Skeletal muscle satellite cell (primary cell): ENCODE measurements at regions not wholly inside any gene's neighbourhood (a gene's known extent, or its start where the extent isn't known, plus 50 kb on each side); places are given as distances from the start of the nearest gene placed in this dataset.
"Not testable (repeated sequence)": the region's sequence is repeated elsewhere in the genome, so short reads cannot be mapped to it uniquely, and the experiment has no call there.

Source experiments
- H3K27me3 ChIP-seq: 2 replicates; pipeline ENCODE4 v1.7.0; 2013; ENCODE audit warnings: low read length; ENCODE audit not compliant: control insufficient read depth, insufficient read depth
- H3K36me3 ChIP-seq: 2 replicates; pipeline ENCODE4 v1.7.0; 2013; ENCODE audit warnings: mild to moderate bottlenecking, control low read depth, low read length; ENCODE audit not compliant: insufficient read depth
- H3K4me1 ChIP-seq: 2 replicates; pipeline ENCODE4 v1.7.0; 2013; ENCODE audit warnings: low read length; ENCODE audit not compliant: control insufficient read depth, insufficient read depth
- H3K4me2 ChIP-seq: 2 replicates; pipeline ENCODE4 v1.7.0; 2013; ENCODE audit warnings: mild to moderate bottlenecking, low read length
- H3K4me3 ChIP-seq: 2 replicates; pipeline ENCODE4 v1.7.0; 2013; ENCODE audit warnings: low read length
- H3K9ac ChIP-seq: 2 replicates; pipeline ENCODE4 v1.7.0; 2013; ENCODE audit warnings: mild to moderate bottlenecking, low read depth, low read length, moderate library complexity
- H3K9me3 ChIP-seq: replicated peaks from 2 replicates; pipeline ENCODE4 v1.7.0; 2013; ENCODE audit warnings: mild to moderate bottlenecking, control low read depth, low read length

GRCh38 chr12:97714107-97714563, 251.5 kb downstream of the RMST start:
- Histone ChIP-seq H3K9ac (no peak overlapping the region), H3K4me2 (no peak overlapping the region), H3K9me3 (no peaks in the 10 kb centered on the region), H3K27me3 (no peaks in the 10 kb centered on the region), H3K4me3 (no peak overlapping the region), H3K36me3 (no peaks in the 10 kb centered on the region), H3K4me1 (no peaks in the 10 kb centered on the region)

GRCh38 chr12:97716356-97716755, 253.8 kb downstream of the RMST start:
- Histone ChIP-seq H3K4me1 (no peaks in the 10 kb centered on the region), H3K36me3 (no peaks in the 10 kb centered on the region), H3K9me3 (no peaks in the 10 kb centered on the region), H3K9ac (no peak overlapping the region), H3K4me2 (no peak overlapping the region), H3K4me3 (no peak overlapping the region), H3K27me3 (no peaks in the 10 kb centered on the region)

- not testable (repeated sequence) for H3K9ac ChIP-seq, H3K27me3 ChIP-seq, H3K4me2 ChIP-seq, H3K4me1 ChIP-seq, H3K4me3 ChIP-seq, H3K36me3 ChIP-seq, H3K9me3 ChIP-seq
Observed at GRCh38 chr12:97723801-97724200, 261.2 kb downstream of the RMST start.

GRCh38 chr12:97745406-97746101, 282.9 kb downstream of the RMST start:
- H3K36me3 ChIP-seq: no peaks in the 10 kb centered on the region
- no peak overlapping the region for H3K9ac ChIP-seq
- H3K4me2 ChIP-seq: no peak overlapping the region
- no peak overlapping the region for H3K4me3 ChIP-seq
- H3K9me3 ChIP-seq: no peaks in the 10 kb centered on the region
- H3K27me3 ChIP-seq: no peaks in the 10 kb centered on the region
- H3K4me1 ChIP-seq: no peaks in the 10 kb centered on the region

- no peaks in the 10 kb centered on the region for H3K9me3 ChIP-seq
- H3K9ac ChIP-seq: no peak overlapping the region
- H3K4me3 ChIP-seq: no peak overlapping the region
- H3K4me1 ChIP-seq: peaks cover 6% of the 10 kb centered on the region
- no peaks in the 10 kb centered on the region for H3K36me3 ChIP-seq
- H3K27me3 ChIP-seq: no peaks in the 10 kb centered on the region
- H3K4me2 ChIP-seq: no peak overlapping the region
Observed at GRCh38 chr12:97748298-97748697, 285.7 kb downstream of the RMST start.

- Histone ChIP-seq H3K27me3 (no peaks in the 10 kb centered on the region), H3K4me1 (peaks cover 6% of the 10 kb centered on the region), H3K4me2 (no peak overlapping the region), H3K4me3 (no peak overlapping the region), H3K9me3 (no peaks in the 10 kb centered on the region), H3K9ac (no peak overlapping the region), H3K36me3 (no peaks in the 10 kb centered on the region)
Observed at GRCh38 chr12:97751704-97752103, 289.1 kb downstream of the RMST start.

- no peak overlapping the region for H3K4me2 ChIP-seq
- no peaks in the 10 kb centered on the region for H3K27me3 ChIP-seq
- no peak overlapping the region for H3K9ac ChIP-seq
- peaks cover 6% of the 10 kb centered on the region for H3K4me1 ChIP-seq
- no peaks in the 10 kb centered on the region for H3K36me3 ChIP-seq
- H3K4me3 ChIP-seq: no peak overlapping the region
- H3K9me3 ChIP-seq: no peaks in the 10 kb centered on the region
Observed at GRCh38 chr12:97752129-97752528, 289.5 kb downstream of the RMST start.

GRCh38 chr12:97753332-97753731, 290.7 kb downstream of the RMST start:
- H3K9me3 ChIP-seq: no peaks in the 10 kb centered on the region
- no peaks in the 10 kb centered on the region for H3K36me3 ChIP-seq
- H3K27me3 ChIP-seq: no peaks in the 10 kb centered on the region
- peaks cover 9% of the 10 kb centered on the region for H3K4me1 ChIP-seq
- no peak overlapping the region for H3K9ac ChIP-seq
- H3K4me3 ChIP-seq: no peak overlapping the region
- no peak overlapping the region for H3K4me2 ChIP-seq

GRCh38 chr12:97754306-97754705, 291.7 kb downstream of the RMST start:
- Histone ChIP-seq H3K27me3 (no peaks in the 10 kb centered on the region), H3K4me3 (no peak overlapping the region), H3K9me3 (no peaks in the 10 kb centered on the region), H3K36me3 (no peaks in the 10 kb centered on the region), H3K4me1 (peaks cover 9% of the 10 kb centered on the region), H3K4me2 (no peak overlapping the region), H3K9ac (no peak overlapping the region)

GRCh38 chr12:97756066-97756666, 293.6 kb downstream of the RMST start:
- H3K9ac ChIP-seq: no peak overlapping the region
- no peaks in the 10 kb centered on the region for H3K36me3 ChIP-seq
- no peaks in the 10 kb centered on the region for H3K9me3 ChIP-seq
- H3K4me1 ChIP-seq: peaks cover 9% of the 10 kb centered on the region
- no peak overlapping the region for H3K4me3 ChIP-seq
- no peaks in the 10 kb centered on the region for H3K27me3 ChIP-seq
- no peak overlapping the region for H3K4me2 ChIP-seq

- Histone ChIP-seq H3K9me3 (no peaks in the 10 kb centered on the region), H3K4me3 (no peak overlapping the region), H3K4me1 (peaks cover 9% of the 10 kb centered on the region), H3K9ac (no peak overlapping the region), H3K27me3 (no peaks in the 10 kb centered on the region), H3K36me3 (no peaks in the 10 kb centered on the region), H3K4me2 (no peak overlapping the region)
Observed at GRCh38 chr12:97756741-97757140, 294.1 kb downstream of the RMST start.
